ENCODE measurements at regions not wholly inside any gene's neighbourhood (a gene's known extent, or its start where the extent isn't known, plus 50 kb on each side); places are given as distances from the start of the nearest gene placed in this dataset.

DNA sequence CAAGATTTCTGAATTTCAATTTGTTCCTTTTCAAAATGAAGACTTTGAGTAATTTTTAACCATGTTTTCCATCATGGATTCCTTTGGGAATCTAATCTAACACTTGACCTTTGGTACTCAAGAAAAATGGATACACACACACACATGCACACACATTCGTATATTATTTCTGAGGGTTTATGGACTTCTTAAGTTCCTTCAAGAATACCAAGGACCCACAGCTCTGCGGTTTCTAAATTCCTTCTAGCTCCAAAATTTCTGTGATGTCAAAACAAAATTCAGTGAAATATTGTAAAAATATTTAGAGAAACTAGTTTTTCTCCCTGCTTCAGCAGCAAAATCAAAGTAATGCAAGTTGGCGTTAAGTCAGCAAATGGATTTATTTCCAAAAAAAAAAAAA lies 98.3 kb upstream of the FAM13C start (continued):
- TF ChIP-seq RORB (CRISPR knock-in tag; IDR thresholded peaks at IDR 0.05) (no peak), ZNF121 (CRISPR knock-in tag; IDR thresholded peaks at IDR 0.05) (no peak)
- TF ChIP-seq, protein P1, sequence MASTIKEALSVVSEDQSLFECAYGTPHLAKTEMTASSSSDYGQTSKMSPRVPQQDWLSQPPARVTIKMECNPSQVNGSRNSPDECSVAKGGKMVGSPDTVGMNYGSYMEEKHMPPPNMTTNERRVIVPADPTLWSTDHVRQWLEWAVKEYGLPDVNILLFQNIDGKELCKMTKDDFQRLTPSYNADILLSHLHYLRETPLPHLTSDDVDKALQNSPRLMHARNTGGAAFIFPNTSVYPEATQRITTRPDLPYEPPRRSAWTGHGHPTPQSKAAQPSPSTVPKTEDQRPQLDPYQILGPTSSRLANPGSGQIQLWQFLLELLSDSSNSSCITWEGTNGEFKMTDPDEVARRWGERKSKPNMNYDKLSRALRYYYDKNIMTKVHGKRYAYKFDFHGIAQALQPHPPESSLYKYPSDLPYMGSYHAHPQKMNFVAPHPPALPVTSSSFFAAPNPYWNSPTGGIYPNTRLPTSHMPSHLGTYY (CRISPR knock-in tag; IDR thresholded peaks at IDR 0.05) = no peak

DNA sequence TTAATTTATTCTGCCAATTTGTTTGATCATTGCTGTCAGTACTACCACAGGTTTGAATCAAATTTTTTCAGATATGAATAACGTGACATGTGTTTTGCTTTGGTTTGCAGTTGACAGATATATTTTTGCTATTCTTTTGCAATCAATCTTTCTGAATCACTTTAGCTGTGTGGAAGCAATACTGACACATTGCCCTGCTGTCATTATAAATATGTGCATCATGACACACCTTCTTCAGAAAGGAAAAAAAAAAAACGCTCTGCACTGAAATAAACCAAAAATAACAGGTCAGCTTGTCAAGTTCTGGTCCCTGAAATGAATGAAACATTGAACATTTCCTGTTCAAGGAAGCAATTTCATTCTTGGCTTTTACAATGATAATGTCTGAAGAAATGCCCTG lies 93.8 kb upstream of the FAM13C start:
- CTCF ChIA-PET = no interaction called here
- H3K4me1 Mint-ChIP-seq = no peaks in the 10 kb centered on the region
- POLR2A ChIA-PET = no interaction called here

More for the DNA sequence above, 93.8 kb upstream of the FAM13C start:
- Mint-ChIP-seq H3K27ac (no peak overlapping the region), H3K4me3 (no peak overlapping the region), H3K9me3 (no peaks in the 10 kb centered on the region), H3K36me3 (no peaks in the 10 kb centered on the region), H3K27me3 (ENCODE audit: low read depth) (no peaks in the 10 kb centered on the region)
- DNase-seq (ENCODE audit: low spot score) (no peak), ATAC-seq (no peak)
- no peak for TF ChIP-seq ZNF396 (CRISPR knock-in tag; IDR thresholded peaks at IDR 0.05; ENCODE audit: borderline replicate concordance)
- no peak for TF ChIP-seq ETV6 (CRISPR knock-in tag; IDR thresholded peaks at IDR 0.05)
- no peak for TF ChIP-seq NFYB (CRISPR knock-in tag; conservative IDR thresholded peaks at IDR 0.05; ENCODE audit: low read depth)
- TF ChIP-seq GTF2I (CRISPR knock-in tag; conservative IDR thresholded peaks at IDR 0.05) = no peak
- no peak for TF ChIP-seq GRHL2 (CRISPR knock-in tag; IDR thresholded peaks at IDR 0.05; ENCODE audit: insufficient replicate concordance, severe bottlenecking)
- no peak for TF ChIP-seq ESRRA (CRISPR knock-in tag; IDR thresholded peaks at IDR 0.05; ENCODE audit: borderline replicate concordance)
- TF ChIP-seq, protein P2, sequence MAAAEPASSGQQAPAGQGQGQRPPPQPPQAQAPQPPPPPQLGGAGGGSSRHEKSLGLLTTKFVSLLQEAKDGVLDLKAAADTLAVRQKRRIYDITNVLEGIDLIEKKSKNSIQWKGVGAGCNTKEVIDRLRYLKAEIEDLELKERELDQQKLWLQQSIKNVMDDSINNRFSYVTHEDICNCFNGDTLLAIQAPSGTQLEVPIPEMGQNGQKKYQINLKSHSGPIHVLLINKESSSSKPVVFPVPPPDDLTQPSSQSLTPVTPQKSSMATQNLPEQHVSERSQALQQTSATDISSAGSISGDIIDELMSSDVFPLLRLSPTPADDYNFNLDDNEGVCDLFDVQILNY (CRISPR knock-in tag; IDR thresholded peaks at IDR 0.05) = no peak
- no peak for TF ChIP-seq ZNF671 (CRISPR knock-in tag; IDR thresholded peaks at IDR 0.05)
- TF ChIP-seq, protein P3, sequence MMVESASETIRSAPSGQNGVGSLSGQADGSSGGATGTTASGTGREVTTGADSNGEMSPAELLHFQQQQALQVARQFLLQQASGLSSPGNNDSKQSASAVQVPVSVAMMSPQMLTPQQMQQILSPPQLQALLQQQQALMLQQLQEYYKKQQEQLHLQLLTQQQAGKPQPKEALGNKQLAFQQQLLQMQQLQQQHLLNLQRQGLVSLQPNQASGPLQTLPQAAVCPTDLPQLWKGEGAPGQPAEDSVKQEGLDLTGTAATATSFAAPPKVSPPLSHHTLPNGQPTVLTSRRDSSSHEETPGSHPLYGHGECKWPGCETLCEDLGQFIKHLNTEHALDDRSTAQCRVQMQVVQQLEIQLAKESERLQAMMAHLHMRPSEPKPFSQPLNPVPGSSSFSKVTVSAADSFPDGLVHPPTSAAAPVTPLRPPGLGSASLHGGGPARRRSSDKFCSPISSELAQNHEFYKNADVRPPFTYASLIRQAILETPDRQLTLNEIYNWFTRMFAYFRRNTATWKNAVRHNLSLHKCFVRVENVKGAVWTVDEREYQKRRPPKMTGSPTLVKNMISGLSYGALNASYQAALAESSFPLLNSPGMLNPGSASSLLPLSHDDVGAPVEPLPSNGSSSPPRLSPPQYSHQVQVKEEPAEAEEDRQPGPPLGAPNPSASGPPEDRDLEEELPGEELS (CRISPR knock-in tag; IDR thresholded peaks at IDR 0.05) = no peak
- TF ChIP-seq ZNF232 (CRISPR knock-in tag; IDR thresholded peaks at IDR 0.05) = no peak
- no peak for TF ChIP-seq MXD4 (CRISPR knock-in tag; IDR thresholded peaks at IDR 0.05; ENCODE audit: borderline replicate concordance)
- no peak for TF ChIP-seq CREM (CRISPR knock-in tag; IDR thresholded peaks at IDR 0.05)
- no peak for TF ChIP-seq SOX15 (CRISPR knock-in tag; IDR thresholded peaks at IDR 0.05)
- no peak for TF ChIP-seq GABPB1 (CRISPR knock-in tag; IDR thresholded peaks at IDR 0.05)
- TF ChIP-seq, protein P4, sequence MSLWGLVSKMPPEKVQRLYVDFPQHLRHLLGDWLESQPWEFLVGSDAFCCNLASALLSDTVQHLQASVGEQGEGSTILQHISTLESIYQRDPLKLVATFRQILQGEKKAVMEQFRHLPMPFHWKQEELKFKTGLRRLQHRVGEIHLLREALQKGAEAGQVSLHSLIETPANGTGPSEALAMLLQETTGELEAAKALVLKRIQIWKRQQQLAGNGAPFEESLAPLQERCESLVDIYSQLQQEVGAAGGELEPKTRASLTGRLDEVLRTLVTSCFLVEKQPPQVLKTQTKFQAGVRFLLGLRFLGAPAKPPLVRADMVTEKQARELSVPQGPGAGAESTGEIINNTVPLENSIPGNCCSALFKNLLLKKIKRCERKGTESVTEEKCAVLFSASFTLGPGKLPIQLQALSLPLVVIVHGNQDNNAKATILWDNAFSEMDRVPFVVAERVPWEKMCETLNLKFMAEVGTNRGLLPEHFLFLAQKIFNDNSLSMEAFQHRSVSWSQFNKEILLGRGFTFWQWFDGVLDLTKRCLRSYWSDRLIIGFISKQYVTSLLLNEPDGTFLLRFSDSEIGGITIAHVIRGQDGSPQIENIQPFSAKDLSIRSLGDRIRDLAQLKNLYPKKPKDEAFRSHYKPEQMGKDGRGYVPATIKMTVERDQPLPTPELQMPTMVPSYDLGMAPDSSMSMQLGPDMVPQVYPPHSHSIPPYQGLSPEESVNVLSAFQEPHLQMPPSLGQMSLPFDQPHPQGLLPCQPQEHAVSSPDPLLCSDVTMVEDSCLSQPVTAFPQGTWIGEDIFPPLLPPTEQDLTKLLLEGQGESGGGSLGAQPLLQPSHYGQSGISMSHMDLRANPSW (CRISPR knock-in tag; conservative IDR thresholded peaks at IDR 0.05; ENCODE audit: low read depth) = no peak
- no peak for TF ChIP-seq NR2C2 (CRISPR knock-in tag; IDR thresholded peaks at IDR 0.05)
- TF ChIP-seq ZNF416 (CRISPR knock-in tag; IDR thresholded peaks at IDR 0.05) = no peak
- TF ChIP-seq PRRX2 (CRISPR knock-in tag; IDR thresholded peaks at IDR 0.05) = no peak
- TF ChIP-seq, protein P5, sequence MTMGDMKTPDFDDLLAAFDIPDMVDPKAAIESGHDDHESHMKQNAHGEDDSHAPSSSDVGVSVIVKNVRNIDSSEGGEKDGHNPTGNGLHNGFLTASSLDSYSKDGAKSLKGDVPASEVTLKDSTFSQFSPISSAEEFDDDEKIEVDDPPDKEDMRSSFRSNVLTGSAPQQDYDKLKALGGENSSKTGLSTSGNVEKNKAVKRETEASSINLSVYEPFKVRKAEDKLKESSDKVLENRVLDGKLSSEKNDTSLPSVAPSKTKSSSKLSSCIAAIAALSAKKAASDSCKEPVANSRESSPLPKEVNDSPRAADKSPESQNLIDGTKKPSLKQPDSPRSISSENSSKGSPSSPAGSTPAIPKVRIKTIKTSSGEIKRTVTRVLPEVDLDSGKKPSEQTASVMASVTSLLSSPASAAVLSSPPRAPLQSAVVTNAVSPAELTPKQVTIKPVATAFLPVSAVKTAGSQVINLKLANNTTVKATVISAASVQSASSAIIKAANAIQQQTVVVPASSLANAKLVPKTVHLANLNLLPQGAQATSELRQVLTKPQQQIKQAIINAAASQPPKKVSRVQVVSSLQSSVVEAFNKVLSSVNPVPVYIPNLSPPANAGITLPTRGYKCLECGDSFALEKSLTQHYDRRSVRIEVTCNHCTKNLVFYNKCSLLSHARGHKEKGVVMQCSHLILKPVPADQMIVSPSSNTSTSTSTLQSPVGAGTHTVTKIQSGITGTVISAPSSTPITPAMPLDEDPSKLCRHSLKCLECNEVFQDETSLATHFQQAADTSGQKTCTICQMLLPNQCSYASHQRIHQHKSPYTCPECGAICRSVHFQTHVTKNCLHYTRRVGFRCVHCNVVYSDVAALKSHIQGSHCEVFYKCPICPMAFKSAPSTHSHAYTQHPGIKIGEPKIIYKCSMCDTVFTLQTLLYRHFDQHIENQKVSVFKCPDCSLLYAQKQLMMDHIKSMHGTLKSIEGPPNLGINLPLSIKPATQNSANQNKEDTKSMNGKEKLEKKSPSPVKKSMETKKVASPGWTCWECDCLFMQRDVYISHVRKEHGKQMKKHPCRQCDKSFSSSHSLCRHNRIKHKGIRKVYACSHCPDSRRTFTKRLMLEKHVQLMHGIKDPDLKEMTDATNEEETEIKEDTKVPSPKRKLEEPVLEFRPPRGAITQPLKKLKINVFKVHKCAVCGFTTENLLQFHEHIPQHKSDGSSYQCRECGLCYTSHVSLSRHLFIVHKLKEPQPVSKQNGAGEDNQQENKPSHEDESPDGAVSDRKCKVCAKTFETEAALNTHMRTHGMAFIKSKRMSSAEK (CRISPR knock-in tag; IDR thresholded peaks at IDR 0.05; ENCODE audit: borderline replicate concordance) = no peak
- TF ChIP-seq, protein P6, sequence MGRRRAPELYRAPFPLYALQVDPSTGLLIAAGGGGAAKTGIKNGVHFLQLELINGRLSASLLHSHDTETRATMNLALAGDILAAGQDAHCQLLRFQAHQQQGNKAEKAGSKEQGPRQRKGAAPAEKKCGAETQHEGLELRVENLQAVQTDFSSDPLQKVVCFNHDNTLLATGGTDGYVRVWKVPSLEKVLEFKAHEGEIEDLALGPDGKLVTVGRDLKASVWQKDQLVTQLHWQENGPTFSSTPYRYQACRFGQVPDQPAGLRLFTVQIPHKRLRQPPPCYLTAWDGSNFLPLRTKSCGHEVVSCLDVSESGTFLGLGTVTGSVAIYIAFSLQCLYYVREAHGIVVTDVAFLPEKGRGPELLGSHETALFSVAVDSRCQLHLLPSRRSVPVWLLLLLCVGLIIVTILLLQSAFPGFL (CRISPR knock-in tag; IDR thresholded peaks at IDR 0.05; ENCODE audit: borderline replicate concordance) = no peak
